ENCODE measurements at regions not wholly inside any gene's neighbourhood (a gene's known extent, or its start where the extent isn't known, plus 50 kb on each side); places are given as distances from the start of the nearest gene placed in this dataset.
"Not testable (repeated sequence)": the region's sequence is repeated elsewhere in the genome, so short reads cannot be mapped to it uniquely, and the experiment has no call there.

DNA sequence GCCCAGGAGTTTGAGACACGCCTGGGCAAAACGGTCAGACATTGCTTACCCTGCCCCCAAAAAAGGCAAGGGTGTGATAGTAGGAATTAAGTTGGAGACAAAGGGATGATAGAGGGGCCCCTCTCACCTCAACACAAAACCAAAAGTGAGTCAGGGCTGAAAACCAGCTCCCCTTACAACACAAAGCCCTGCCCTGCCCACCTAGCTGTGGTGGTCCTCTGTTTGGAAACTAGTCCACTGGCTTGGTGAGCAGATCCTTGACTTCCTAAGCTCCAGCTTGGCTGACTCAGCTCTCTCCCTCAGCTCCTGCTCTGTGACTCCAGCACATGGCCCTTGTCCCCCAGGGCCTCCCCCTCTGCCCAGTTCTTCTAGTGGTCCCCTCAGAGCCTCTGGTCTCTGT lies 603.8 kb downstream of the PTPRC start:
- no peak for DNase-seq (ENCODE audit: low spot score)
- in situ Hi-C loops (cut with MboI; ENCODE audit: low pct_unique_long_range_greater_than_20kb, low sequenced_read_pairs, unreplicated experiment): loop anchor here (25.0 kb wide), 1 partner anchor 480 kb away; no protein-coding TSS in a partner anchor
- TF ChIP-seq, protein P1, sequence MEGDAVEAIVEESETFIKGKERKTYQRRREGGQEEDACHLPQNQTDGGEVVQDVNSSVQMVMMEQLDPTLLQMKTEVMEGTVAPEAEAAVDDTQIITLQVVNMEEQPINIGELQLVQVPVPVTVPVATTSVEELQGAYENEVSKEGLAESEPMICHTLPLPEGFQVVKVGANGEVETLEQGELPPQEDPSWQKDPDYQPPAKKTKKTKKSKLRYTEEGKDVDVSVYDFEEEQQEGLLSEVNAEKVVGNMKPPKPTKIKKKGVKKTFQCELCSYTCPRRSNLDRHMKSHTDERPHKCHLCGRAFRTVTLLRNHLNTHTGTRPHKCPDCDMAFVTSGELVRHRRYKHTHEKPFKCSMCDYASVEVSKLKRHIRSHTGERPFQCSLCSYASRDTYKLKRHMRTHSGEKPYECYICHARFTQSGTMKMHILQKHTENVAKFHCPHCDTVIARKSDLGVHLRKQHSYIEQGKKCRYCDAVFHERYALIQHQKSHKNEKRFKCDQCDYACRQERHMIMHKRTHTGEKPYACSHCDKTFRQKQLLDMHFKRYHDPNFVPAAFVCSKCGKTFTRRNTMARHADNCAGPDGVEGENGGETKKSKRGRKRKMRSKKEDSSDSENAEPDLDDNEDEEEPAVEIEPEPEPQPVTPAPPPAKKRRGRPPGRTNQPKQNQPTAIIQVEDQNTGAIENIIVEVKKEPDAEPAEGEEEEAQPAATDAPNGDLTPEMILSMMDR (IDR thresholded peaks at IDR 0.05; ENCODE audit: extremely low read depth, insufficient read depth, missing control alignments): no peak

GRCh38 chr1:199243423-199244061 lies 604.7 kb downstream of the PTPRC start:
- in situ Hi-C loops (cut with MboI; ENCODE audit: low pct_unique_long_range_greater_than_20kb, low sequenced_read_pairs, unreplicated experiment): loop anchor here (25.0 kb wide), 1 partner anchor 481 kb away; no protein-coding TSS in a partner anchor
- DNase-seq (ENCODE audit: low spot score): peak; percentile 42
- TF ChIP-seq, protein P1 (IDR thresholded peaks at IDR 0.05; ENCODE audit: extremely low read depth, insufficient read depth, missing control alignments): peak; percentile 93

DNA sequence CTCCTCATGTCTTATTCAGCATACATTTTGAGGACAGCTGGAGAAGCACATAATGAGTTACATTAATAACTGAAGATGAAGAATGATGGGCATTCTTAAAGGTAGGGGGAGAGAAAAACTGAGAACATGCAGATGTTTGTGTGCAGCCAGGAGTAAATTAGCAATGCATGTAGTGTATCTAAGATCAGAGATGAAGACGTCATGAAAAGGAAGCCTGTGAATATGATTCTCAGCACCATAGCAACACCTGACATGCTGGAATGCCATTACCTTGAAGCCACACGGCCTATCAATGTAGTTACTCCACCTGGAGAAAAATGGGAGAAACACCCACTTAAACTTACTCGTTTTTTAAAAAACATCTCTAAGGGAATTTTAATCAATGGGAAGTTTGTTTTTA lies 607.1 kb downstream of the PTPRC start:
- DNase-seq (ENCODE audit: low spot score): no peak
- in situ Hi-C loops (cut with MboI; ENCODE audit: low pct_unique_long_range_greater_than_20kb, low sequenced_read_pairs, unreplicated experiment): loop anchor here (25.0 kb wide), 1 partner anchor 484 kb away; no protein-coding TSS in a partner anchor
- TF ChIP-seq, protein P1 (IDR thresholded peaks at IDR 0.05; ENCODE audit: extremely low read depth, insufficient read depth, missing control alignments): no peak

DNA sequence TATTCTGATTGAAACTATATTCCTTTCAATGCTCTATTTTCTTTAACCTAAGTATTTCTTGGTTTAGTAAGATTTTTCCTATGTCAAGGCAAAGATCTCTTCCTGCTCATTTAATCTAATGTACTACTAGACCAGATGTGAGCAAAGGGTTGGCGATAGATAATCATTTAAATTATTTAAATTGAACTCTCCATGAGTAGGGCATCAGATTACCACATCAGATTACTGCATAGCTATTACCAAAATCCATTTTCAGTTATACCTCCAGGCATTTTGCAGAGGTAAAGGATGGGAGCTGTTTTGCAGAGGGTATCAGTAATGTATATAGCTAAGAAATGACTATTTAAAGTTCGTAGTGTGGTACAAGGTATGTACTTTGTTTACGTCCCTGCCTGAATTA lies 607.9 kb downstream of the PTPRC start:
- in situ Hi-C loops (cut with MboI; ENCODE audit: low pct_unique_long_range_greater_than_20kb, low sequenced_read_pairs, unreplicated experiment): loop anchor here (25.0 kb wide), 1 partner anchor 484 kb away; no protein-coding TSS in a partner anchor
- DNase-seq (ENCODE audit: low spot score): no peak

GRCh38 chr1:199247891-199248290 lies 609.1 kb downstream of the PTPRC start:
- no peak for DNase-seq (ENCODE audit: low spot score)
- TF ChIP-seq, protein P1 (IDR thresholded peaks at IDR 0.05; ENCODE audit: extremely low read depth, insufficient read depth, missing control alignments): no peak
- in situ Hi-C loops (cut with MboI; ENCODE audit: low pct_unique_long_range_greater_than_20kb, low sequenced_read_pairs, unreplicated experiment): loop anchor here (25.0 kb wide), 1 partner anchor 486 kb away; no protein-coding TSS in a partner anchor

More for the DNA sequence above, 607.9 kb downstream of the PTPRC start:
- TF ChIP-seq, protein P1 (IDR thresholded peaks at IDR 0.05; ENCODE audit: extremely low read depth, insufficient read depth, missing control alignments): no peak

- in situ Hi-C loops (cut with MboI; ENCODE audit: low pct_unique_long_range_greater_than_20kb, low sequenced_read_pairs, unreplicated experiment); DNase-seq (ENCODE audit: low spot score): not testable (repeated sequence)
Observed at GRCh38 chr1:199254040-199254439, 615.2 kb downstream of the PTPRC start.

DNA sequence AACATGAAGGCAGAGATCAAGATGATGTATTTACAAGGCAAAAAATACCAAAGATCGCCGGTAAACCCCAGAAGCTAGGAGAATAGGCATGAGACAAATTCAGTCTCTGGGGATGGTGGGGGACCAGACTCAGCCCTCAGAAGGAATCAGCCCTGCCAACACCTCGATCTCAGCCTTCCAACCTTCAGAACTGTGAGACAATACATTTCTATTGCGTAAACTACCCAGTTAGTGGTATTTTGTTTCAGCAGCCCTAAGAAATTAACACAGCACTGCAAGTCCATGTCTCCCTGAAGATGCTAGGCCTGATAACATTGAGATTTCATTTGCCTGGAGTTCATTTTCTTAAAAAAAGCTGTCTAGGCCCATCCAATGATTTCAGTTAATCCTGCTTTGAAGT lies 622.5 kb downstream of the PTPRC start:
- in situ Hi-C loops (cut with MboI; ENCODE audit: low pct_unique_long_range_greater_than_20kb, low sequenced_read_pairs, unreplicated experiment): no loop called here
- TF ChIP-seq, protein P1 (IDR thresholded peaks at IDR 0.05; ENCODE audit: extremely low read depth, insufficient read depth, missing control alignments): no peak
- no peak for DNase-seq (ENCODE audit: low spot score)

All from GM13977 (cell line).